G401.6 (cell line): ENCODE measurements at regions not wholly inside any gene's neighbourhood (a gene's known extent, or its start where the extent isn't known, plus 50 kb on each side); places are given as distances from the start of the nearest gene placed in this dataset.
A peak's percentile ranks its signal among the peaks of the same experiment; 100 is the strongest.

Experiments used
- FAIRE-seq: peaks from 2 replicates; lab custom pipeline; 2012; peaks lifted over from hg19 to GRCh38; lab: Jason Lieb, UNC

DNA sequence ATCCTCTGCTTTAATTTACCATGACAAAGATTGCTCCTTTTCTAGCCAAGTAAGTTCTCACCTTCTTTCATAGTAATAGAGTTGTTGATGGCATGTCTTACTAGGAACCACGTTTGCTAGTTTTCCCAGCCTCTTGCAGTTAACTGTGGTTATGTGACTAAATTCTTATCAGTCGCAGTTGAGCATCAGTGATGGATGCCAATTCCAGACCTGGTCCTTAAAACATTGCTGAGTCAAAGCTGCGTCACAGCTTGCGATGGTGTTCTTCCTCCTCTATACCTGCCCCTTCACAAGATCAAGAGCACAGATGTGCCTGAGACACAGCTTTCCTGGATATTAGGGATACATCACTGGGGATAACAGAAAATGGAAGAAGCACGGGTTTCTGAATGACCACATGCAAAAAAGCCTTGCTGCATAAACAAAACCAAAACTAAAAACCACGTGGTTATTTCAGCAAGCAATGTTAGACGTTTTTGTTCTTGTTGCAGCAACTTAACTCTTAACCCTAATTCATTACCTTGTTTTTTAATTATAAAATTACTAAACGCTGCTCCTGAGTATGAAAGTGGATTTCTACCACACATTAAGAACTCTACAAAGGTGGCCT is 97.6 kb upstream of the DACH1 start:
- FAIRE-seq = no peak

DNA sequence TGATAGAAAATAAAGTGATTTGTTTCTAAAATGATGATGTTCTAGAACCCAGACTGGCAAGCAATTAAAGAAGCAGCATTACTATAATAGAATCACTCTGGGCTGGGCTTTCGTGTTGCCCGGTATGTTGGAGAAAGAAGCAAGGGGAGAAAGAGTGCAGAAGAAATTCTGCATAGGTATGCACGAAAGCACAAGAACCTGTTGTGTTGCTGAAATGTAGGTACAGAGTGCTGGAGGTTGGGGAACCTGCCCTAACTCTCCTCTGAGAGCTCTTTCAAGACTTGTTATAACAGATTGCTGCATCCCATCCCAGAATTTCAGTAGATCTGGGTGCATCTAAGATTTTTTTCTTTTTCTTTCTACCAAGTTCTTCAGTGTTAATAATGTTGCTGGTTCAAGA is 95.7 kb upstream of the DACH1 start:
- FAIRE-seq = no peak

DNA sequence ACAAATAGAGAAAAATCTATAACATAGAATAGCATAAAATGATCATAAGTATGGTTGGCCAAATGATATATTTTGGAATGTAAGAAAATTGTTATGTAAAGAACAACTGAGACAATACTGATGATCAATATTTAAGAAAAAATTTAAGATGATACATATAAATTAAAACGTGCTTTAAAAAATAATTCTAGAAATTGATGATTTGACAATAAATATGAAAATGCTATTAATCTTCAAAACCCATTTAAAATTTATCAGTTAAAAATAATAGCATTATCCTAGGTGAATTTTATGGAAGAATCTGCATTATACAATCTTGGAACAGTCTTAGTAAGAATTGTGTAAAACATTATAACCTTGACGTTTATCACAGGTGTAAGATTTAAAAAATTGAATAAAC is 95.1 kb upstream of the DACH1 start:
- FAIRE-seq = peak; percentile 60

DNA sequence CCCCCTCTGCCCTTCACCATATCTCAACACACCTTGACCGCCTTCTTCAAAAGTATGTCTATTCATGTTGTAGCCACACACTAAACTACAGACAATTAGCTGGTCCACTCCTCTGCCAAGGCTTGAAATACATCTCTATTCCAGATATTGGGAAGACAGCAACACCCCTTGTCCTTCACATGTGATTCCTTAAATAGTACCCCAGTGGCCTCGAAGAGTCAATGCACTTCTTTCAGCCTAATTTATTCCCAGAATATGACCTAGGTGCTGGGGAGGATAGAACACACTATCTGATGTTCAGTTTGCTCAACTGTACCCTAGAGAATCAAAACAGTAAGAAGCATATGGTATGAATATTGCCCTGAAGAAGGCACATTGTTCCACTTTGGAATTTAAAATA is 82.4 kb upstream of the DACH1 start:
- no peak for FAIRE-seq

GRCh38 chr13:71939186-71939585 is 72.2 kb upstream of the DACH1 start:
- no peak for FAIRE-seq

- no peak for FAIRE-seq
These were observed 68.3 kb upstream of the DACH1 start for GRCh38 chr13:71935166-71935840.

GRCh38 chr13:71924931-71925330 is 57.9 kb upstream of the DACH1 start:
- no peak for FAIRE-seq

- FAIRE-seq = no peak
These were observed 55.2 kb upstream of the DACH1 start for GRCh38 chr13:71922194-71922593.
